SIG-M5 treated with dmso at 0.1 percent for 504 hours (cell line): ENCODE measurements at regions not wholly inside any gene's neighbourhood (a gene's known extent, or its start where the extent isn't known, plus 50 kb on each side); places are given as distances from the start of the nearest gene placed in this dataset.

ENCODE experiments used
- DNase-seq: peaks from one replicate; lab custom pipeline; 2025; ENCODE audit not compliant: unreplicated experiment; lab: John Stamatoyannopoulos, UW

- DNase-seq: no peak
Measured at GRCh38 chr13:27673911-27674310, 52.2 kb downstream of the POLR1D start.

- DNase-seq: no peak
Measured at GRCh38 chr13:27678306-27679040, 56.8 kb downstream of the POLR1D start.

- no peak for DNase-seq
Measured at GRCh38 chr13:27679396-27679795, 57.7 kb downstream of the POLR1D start.

GRCh38 chr13:27679896-27680295, 58.2 kb downstream of the POLR1D start:
- peak; percentile 29 for DNase-seq

GRCh38 chr13:27680465-27680864, 58.8 kb downstream of the POLR1D start:
- no peak for DNase-seq

GRCh38 chr13:27691207-27691606, 69.5 kb downstream of the POLR1D start:
- no peak for DNase-seq

GRCh38 chr13:27696731-27697130, 75.0 kb downstream of the POLR1D start:
- DNase-seq: no peak

GRCh38 chr13:27699952-27700351, 78.3 kb downstream of the POLR1D start:
- DNase-seq: no peak

- DNase-seq: peak; percentile 7
Measured at GRCh38 chr13:27704681-27705080, 83.0 kb downstream of the POLR1D start.

GRCh38 chr13:27708325-27708724, 84.0 kb upstream of the GSX1 start:
- DNase-seq: no peak

GRCh38 chr13:27709779-27710178, 82.5 kb upstream of the GSX1 start:
- DNase-seq: no peak

GRCh38 chr13:27712421-27712820, 79.9 kb upstream of the GSX1 start:
- no peak for DNase-seq

GRCh38 chr13:27713767-27714166, 78.5 kb upstream of the GSX1 start:
- no peak for DNase-seq

GRCh38 chr13:27721681-27722080, 70.6 kb upstream of the GSX1 start:
- no peak for DNase-seq

- no peak for DNase-seq
Measured at GRCh38 chr13:27728271-27728670, 64.0 kb upstream of the GSX1 start.

GRCh38 chr13:27730191-27730590, 62.1 kb upstream of the GSX1 start:
- DNase-seq: no peak
